B cell (primary cell): ENCODE measurements at regions not wholly inside any gene's neighbourhood (a gene's known extent, or its start where the extent isn't known, plus 50 kb on each side); places are given as distances from the start of the nearest gene placed in this dataset.

Experiments
- ATAC-seq: fragments of 200-7000 bp; cut with Tn5 transposase; one replicate; pipeline ENCODE4 v1.10.0; 2021; ENCODE audit warnings: low read depth, mild to moderate bottlenecking, moderate number of reproducible peaks, moderate library complexity
- CTCF ChIA-PET: fragments of 350-600 bp; sonication (Branson Sonifier 250); formaldehyde crosslinking; loops from one replicate; lab custom pipeline; 2021; ENCODE audit warnings: antibody characterized with exemption, inconsistent platforms; lab: Charles Lee
- POLR2A ChIA-PET: fragments of 350-600 bp; sonication (Branson Sonifier 250); formaldehyde crosslinking; loops from one replicate; lab custom pipeline; 2021; ENCODE audit warnings: antibody characterized with exemption; lab: Charles Lee
- DNase-seq: peaks from one replicate; pipeline ENCODE4 v3.0.0; 2013
- H2AFZ ChIP-seq: 2 replicates; pipeline ENCODE4 v1.6.1; 2012; ENCODE audit warnings: mild to moderate bottlenecking, low read depth, low read length; ENCODE audit not compliant: insufficient read depth, poor library complexity, severe bottlenecking
- H3K27ac ChIP-seq, 2 donors: 1 replicate in 1 of 2; 2 replicates in 1 of 2; pipeline ENCODE4 v1.5.1; 2012 to 2013; ENCODE audit warnings: low read length in 2 of 2, mild to moderate bottlenecking in 2 of 2, moderate library complexity in 1 of 2
- H3K27me3 ChIP-seq, 4 experiments: fragments of 200-600 bp in 1 of 4; sonication (generic) in 1 of 4; replicated peaks in 1 of 4; 1 replicate in 2 of 4; 2 replicates in 2 of 4; pipeline versions ENCODE4 v1.6.1 to v1.7.0; 2013 to 2016; ENCODE audit warnings: low read length in 3 of 4, mild to moderate bottlenecking in 2 of 4, mixed read lengths in 1 of 4, moderate library complexity in 1 of 4; ENCODE audit not compliant: insufficient read depth in 4 of 4, control insufficient read depth in 3 of 4; ENCODE audit errors: control extremely low read depth in 1 of 4
- H3K36me3 ChIP-seq, 2 experiments: replicated peaks in 1 of 2; 1 replicate in 1 of 2; 2 replicates in 1 of 2; pipeline versions ENCODE4 v1.6.1 to v1.7.1; 2013; ENCODE audit warnings: low read length in 1 of 2; ENCODE audit not compliant: insufficient read depth in 2 of 2, control insufficient read depth in 1 of 2; ENCODE audit errors: control extremely low read depth in 1 of 2, extremely low read depth in 1 of 2
- H3K4me1 ChIP-seq, 2 donors: fragments of 200-600 bp in 1 of 2; sonication (generic) in 1 of 2; 1 replicate in 1 of 2; 2 replicates in 1 of 2; pipeline versions ENCODE4 v1.5.1 to v1.6.1; 2013 to 2017; ENCODE audit warnings: low read length in 2 of 2; ENCODE audit not compliant: control insufficient read depth in 2 of 2, insufficient read depth in 2 of 2
- H3K4me2 ChIP-seq: replicated peaks from 2 replicates; pipeline ENCODE3; 2012; ENCODE audit warnings: mild to moderate bottlenecking, low read depth, low read length; ENCODE audit not compliant: poor library complexity, severe bottlenecking
- H3K4me3 ChIP-seq, 5 experiments: fragments of 200-600 bp in 1 of 5; sonication (generic) in 1 of 5; 1 replicate in 3 of 5; 2 replicates in 2 of 5; pipeline versions ENCODE4 v1.5.1 to v1.7.0; 2011 to 2016; ENCODE audit warnings: low read length in 4 of 5, mild to moderate bottlenecking in 4 of 5, low read depth in 2 of 5, control low read depth in 1 of 5, moderate library complexity in 1 of 5; ENCODE audit not compliant: insufficient read depth in 1 of 5; ENCODE audit errors: control extremely low read depth in 1 of 5, extremely low read depth in 1 of 5
- H3K79me2 ChIP-seq: fragments of 200-600 bp; sonication (generic); one replicate; pipeline ENCODE4 v1.6.0; 2016; ENCODE audit warnings: low read length; ENCODE audit not compliant: control insufficient read depth, insufficient read depth
- H3K9ac ChIP-seq: fragments of 200-600 bp; sonication (generic); 2 replicates; pipeline ENCODE4 v1.6.1; 2017; ENCODE audit warnings: mild to moderate bottlenecking, low read length, moderate library complexity
- H3K9me3 ChIP-seq, 3 donors: one replicate each; pipeline versions ENCODE4 v1.6.1 to v1.7.1; 2013; ENCODE audit warnings: low read length in 2 of 3; ENCODE audit not compliant: control insufficient read depth in 2 of 3, insufficient read depth in 1 of 3; ENCODE audit errors: control extremely low read depth in 1 of 3
- H4K20me1 ChIP-seq: 2 replicates; pipeline ENCODE4 v1.6.0; 2012; ENCODE audit warnings: mild to moderate bottlenecking, low read length; ENCODE audit not compliant: insufficient read depth, control insufficient read depth, poor library complexity, severe bottlenecking
- H3K27ac Mint-ChIP-seq: one replicate; pipeline ENCODE4 v1.8.0; 2021; ENCODE audit warnings: mixed read lengths
- H3K27me3 Mint-ChIP-seq: one replicate; pipeline ENCODE4 v1.8.0; 2021; ENCODE audit warnings: mixed read lengths
- H3K4me1 Mint-ChIP-seq: one replicate; pipeline ENCODE4 v1.8.0; 2021; ENCODE audit warnings: mixed read lengths
- H3K4me3 Mint-ChIP-seq: one replicate; pipeline ENCODE4 v1.8.0; 2021; ENCODE audit warnings: mixed read lengths
- H3K9me3 Mint-ChIP-seq: one replicate; pipeline ENCODE4 v1.8.0; 2022; ENCODE audit warnings: mixed read lengths; ENCODE audit not compliant: insufficient read depth
- EZH2 ChIP-seq: IDR thresholded peaks from 2 replicates; pipeline ENCODE4 v1.6.1; 2012; ENCODE audit warnings: borderline replicate concordance, low read depth, mild to moderate bottlenecking, moderate library complexity, low read length; ENCODE audit not compliant: insufficient read depth, poor library complexity, severe bottlenecking
- WGBS: methylation state at CpG from one replicate; pipeline ENCODE4 v1.1.5; 2013; ENCODE audit warnings: missing lambda C conversion rate; ENCODE audit not compliant: insufficient coverage; 5-methylcytosine and 5-hydroxymethylcytosine counted together
- intact Hi-C: fragments of 100-400 bp; cut with micrococcal nuclease; formaldehyde crosslinking; loops from one replicate; pipeline ENCODE4 v1.10.0; 2022
- TF ChIP-seq, protein P1 (sequence below): fragments of 200-600 bp; IDR thresholded peaks from one replicate; pipeline ENCODE4 v1.8.0; 2022; ENCODE audit warnings: antibody characterized with exemption, mild to moderate bottlenecking

DNA sequence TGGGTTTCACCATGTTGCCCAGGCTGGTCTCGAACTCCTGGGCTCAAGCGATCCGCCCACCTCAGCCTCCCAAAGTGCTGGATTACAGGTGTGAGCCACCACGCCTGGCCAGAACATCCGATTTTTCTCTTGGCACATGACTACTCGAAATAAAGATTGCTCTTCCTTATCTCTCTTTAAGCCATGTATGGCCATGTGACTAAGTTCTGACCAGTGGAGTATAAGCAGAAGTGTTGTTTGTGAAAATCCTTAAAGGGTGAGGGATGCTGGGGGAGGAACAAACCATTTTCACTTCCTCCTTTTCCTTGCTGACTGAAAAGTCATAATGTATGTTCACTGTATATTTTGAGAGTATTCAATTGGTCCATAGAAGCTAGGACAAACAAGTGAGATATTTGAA, 50.7 kb upstream of the ATF7IP start:
- intact Hi-C loops, result loop anchor here (5.0 kb wide), 1 partner anchor 42 kb away; no protein-coding TSS in a partner anchor
- Histone ChIP-seq H3K27me3 (no peaks in the 10 kb centered on the region), H2AFZ (no peak overlapping the region), H3K36me3 (peaks cover 0 to 1% of the 10 kb centered on the region in 2 experiments), H3K9me3 (peaks cover 4 to 16% (median 12%) of the 10 kb centered on the region in 3 donors), H3K4me2 (peak overlapping the region; percentile 1), H3K27ac (peak overlapping the region in 1 of 2 donors; percentile 58), H3K79me2 (no peaks in the 10 kb centered on the region), H3K4me3 (peak overlapping the region in 1 of 5 experiments; percentile 7), H3K4me1 (peaks cover 25 to 27% of the 10 kb centered on the region in 2 donors), H3K9ac (no peak overlapping the region), H4K20me1 (no peaks in the 10 kb centered on the region)
- H3K4me3 Mint-ChIP-seq, result peak overlapping the region; percentile 24
- WGBS, result 100% methylated on average over 3 of the region's 6 CpGs
- H3K27ac Mint-ChIP-seq, result peak overlapping the region; percentile 78
- ATAC-seq, result peak; percentile 45
- H3K4me1 Mint-ChIP-seq, result peaks cover 33% of the 10 kb centered on the region
- DNase-seq, result peak; percentile 51
- no peaks in the 10 kb centered on the region for H3K27me3 Mint-ChIP-seq
- POLR2A ChIA-PET, result no interaction called here
- CTCF ChIA-PET, result interaction anchor here (1.4 to 3.2 kb wide), 2 partner anchors 51 to 75 kb away, joined by 4 to 10 read pairs; partner anchors contain the start of gene ATF7IP
- TF ChIP-seq, protein P1, sequence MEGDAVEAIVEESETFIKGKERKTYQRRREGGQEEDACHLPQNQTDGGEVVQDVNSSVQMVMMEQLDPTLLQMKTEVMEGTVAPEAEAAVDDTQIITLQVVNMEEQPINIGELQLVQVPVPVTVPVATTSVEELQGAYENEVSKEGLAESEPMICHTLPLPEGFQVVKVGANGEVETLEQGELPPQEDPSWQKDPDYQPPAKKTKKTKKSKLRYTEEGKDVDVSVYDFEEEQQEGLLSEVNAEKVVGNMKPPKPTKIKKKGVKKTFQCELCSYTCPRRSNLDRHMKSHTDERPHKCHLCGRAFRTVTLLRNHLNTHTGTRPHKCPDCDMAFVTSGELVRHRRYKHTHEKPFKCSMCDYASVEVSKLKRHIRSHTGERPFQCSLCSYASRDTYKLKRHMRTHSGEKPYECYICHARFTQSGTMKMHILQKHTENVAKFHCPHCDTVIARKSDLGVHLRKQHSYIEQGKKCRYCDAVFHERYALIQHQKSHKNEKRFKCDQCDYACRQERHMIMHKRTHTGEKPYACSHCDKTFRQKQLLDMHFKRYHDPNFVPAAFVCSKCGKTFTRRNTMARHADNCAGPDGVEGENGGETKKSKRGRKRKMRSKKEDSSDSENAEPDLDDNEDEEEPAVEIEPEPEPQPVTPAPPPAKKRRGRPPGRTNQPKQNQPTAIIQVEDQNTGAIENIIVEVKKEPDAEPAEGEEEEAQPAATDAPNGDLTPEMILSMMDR, result no peak
- TF ChIP-seq EZH2, result no peak
- H3K9me3 Mint-ChIP-seq, result peaks cover 11% of the 10 kb centered on the region

GRCh38 chr12:14315501-14315900, 50.0 kb upstream of the ATF7IP start:
- Mint-ChIP-seq H3K4me3 (no peak overlapping the region), H3K27ac (peak overlapping the region; percentile 37), H3K4me1 (peaks cover 29% of the 10 kb centered on the region), H3K27me3 (no peaks in the 10 kb centered on the region), H3K9me3 (peaks cover 11% of the 10 kb centered on the region)
- no peaks in the 10 kb centered on the region for H4K20me1 ChIP-seq
- H3K79me2 ChIP-seq, result no peaks in the 10 kb centered on the region
- no peak overlapping the region for H3K4me2 ChIP-seq
- TF ChIP-seq, protein P1, result no peak
- TF ChIP-seq EZH2, result no peak
- H3K9me3 ChIP-seq, result peaks cover 4 to 22% (median 12%) of the 10 kb centered on the region in 3 donors
- H3K9ac ChIP-seq, result no peak overlapping the region
- intact Hi-C loops, result loop anchor here (5.0 kb wide), 1 partner anchor 43 kb away; no protein-coding TSS in a partner anchor
- ATAC-seq, result no peak
- DNase-seq, result no peak
- H3K4me3 ChIP-seq, result no peak overlapping the region
- ChIA-PET CTCF (interaction anchor here (0.8 to 3.2 kb wide), 3 partner anchors 32 to 76 kb away, joined by 4 to 10 read pairs (median 4); partner anchors contain the start of gene ATF7IP), POLR2A (interaction anchor here (0.5 kb wide), 1 partner anchor 48 kb away, joined by 3 read pairs; no protein-coding TSS in a partner anchor)
- H3K4me1 ChIP-seq, result peaks cover 25 to 27% of the 10 kb centered on the region in 2 donors
- H3K36me3 ChIP-seq, result peaks cover 0 to 1% of the 10 kb centered on the region in 2 experiments
- no peak overlapping the region for H3K27ac ChIP-seq
- H2AFZ ChIP-seq, result no peak overlapping the region
- H3K27me3 ChIP-seq, result no peaks in the 10 kb centered on the region
